ENCODE measurements at regions not wholly inside any gene's neighbourhood (a gene's known extent, or its start where the extent isn't known, plus 50 kb on each side); places are given as distances from the start of the nearest gene placed in this dataset.

DNA sequence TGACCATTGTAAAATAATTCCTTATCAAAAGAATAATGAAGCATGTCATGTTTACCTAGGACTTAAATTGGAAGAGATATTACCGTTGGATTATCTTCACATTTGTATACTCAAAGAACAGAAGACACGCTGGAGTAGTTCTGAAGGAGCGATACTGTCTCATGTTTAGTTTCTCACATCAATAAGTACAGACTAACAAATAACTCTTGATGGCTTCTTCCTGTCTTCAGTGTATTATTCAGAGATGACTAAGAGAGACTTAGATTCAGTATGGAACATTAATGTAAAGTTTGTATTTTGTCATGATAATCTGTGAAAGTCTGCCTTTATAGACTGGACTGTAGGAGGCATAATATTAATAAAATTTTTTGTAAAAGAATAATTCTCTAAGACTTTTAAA is 72.7 kb downstream of the SPRY1 start:
- no peak overlapping the region for H3K4me3 ChIP-seq (ENCODE audit: low read length)
- no peaks in the 10 kb centered on the region for H3K4me1 ChIP-seq (ENCODE audit: low read length)
- no peak for TF ChIP-seq EZH2phosphoT487 (IDR thresholded peaks at IDR 0.05; ENCODE audit: low read length)
- TF ChIP-seq, protein P1, sequence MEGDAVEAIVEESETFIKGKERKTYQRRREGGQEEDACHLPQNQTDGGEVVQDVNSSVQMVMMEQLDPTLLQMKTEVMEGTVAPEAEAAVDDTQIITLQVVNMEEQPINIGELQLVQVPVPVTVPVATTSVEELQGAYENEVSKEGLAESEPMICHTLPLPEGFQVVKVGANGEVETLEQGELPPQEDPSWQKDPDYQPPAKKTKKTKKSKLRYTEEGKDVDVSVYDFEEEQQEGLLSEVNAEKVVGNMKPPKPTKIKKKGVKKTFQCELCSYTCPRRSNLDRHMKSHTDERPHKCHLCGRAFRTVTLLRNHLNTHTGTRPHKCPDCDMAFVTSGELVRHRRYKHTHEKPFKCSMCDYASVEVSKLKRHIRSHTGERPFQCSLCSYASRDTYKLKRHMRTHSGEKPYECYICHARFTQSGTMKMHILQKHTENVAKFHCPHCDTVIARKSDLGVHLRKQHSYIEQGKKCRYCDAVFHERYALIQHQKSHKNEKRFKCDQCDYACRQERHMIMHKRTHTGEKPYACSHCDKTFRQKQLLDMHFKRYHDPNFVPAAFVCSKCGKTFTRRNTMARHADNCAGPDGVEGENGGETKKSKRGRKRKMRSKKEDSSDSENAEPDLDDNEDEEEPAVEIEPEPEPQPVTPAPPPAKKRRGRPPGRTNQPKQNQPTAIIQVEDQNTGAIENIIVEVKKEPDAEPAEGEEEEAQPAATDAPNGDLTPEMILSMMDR (IDR thresholded peaks at IDR 0.05; ENCODE audit: low read length), result no peak
- no peak for TF ChIP-seq EZH2 (optimal IDR thresholded peaks at IDR 0.05; ENCODE audit: low read depth, low read length)
- H3K27me3 ChIP-seq (replicated peaks; ENCODE audit: insufficient read depth, low read length), result no peaks in the 10 kb centered on the region
- no peaks in the 10 kb centered on the region for H4K20me1 ChIP-seq (ENCODE audit: insufficient read depth, low read length)
- no peaks in the 10 kb centered on the region for H3K9me2 ChIP-seq (replicated peaks; ENCODE audit: insufficient read depth, low read length)
- no peak overlapping the region for H3K4me2 ChIP-seq (ENCODE audit: low read depth, low read length)
- no peak overlapping the region for H3K9ac ChIP-seq (ENCODE audit: low read length)
- no peak overlapping the region for H3K27ac ChIP-seq (ENCODE audit: low read length)
- H2AFZ ChIP-seq (ENCODE audit: low read length), result no peak overlapping the region
- DNase-seq, result no peak
- no peaks in the 10 kb centered on the region for H3K36me3 ChIP-seq (replicated peaks; ENCODE audit: insufficient read depth, low read length)
- no peaks in the 10 kb centered on the region for H3K9me3 ChIP-seq (replicated peaks; ENCODE audit: insufficient read depth, low read length)
- no peaks in the 10 kb centered on the region for H3K79me2 ChIP-seq (ENCODE audit: low read length)
- H3F3A ChIP-seq (ENCODE audit: insufficient read depth, low read length), result no peaks in the 10 kb centered on the region

- Histone ChIP-seq H3K4me1 (ENCODE audit: low read length) (no peaks in the 10 kb centered on the region), H3K79me2 (ENCODE audit: low read length) (no peaks in the 10 kb centered on the region)
Observed at GRCh38 chr4:123469696-123470095, 73.1 kb downstream of the SPRY1 start.

DNA sequence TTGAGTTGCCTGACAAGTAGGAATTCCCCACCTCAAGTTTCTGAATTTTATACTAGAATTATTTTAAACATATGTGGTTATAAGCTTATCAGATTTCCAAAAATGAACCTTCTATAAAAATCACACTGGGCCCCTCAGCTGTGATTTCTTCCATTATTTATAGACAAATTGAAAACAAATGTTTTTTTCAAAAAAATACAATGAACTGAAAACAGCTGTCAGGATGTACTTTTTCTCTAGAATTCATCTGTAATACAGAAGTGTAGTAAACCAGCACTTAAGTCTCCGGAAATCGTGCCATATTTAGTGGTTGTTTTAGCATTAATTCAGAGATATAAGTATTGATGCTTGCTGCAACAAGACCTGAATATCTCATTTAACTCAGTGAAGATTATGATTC is 74.0 kb downstream of the SPRY1 start:
- TF ChIP-seq, protein P1 (IDR thresholded peaks at IDR 0.05; ENCODE audit: low read length), result no peak
- TF ChIP-seq EZH2 (optimal IDR thresholded peaks at IDR 0.05; ENCODE audit: low read depth, low read length) (no peak), EZH2phosphoT487 (IDR thresholded peaks at IDR 0.05; ENCODE audit: low read length) (no peak)
- H3F3A ChIP-seq (ENCODE audit: insufficient read depth, low read length), result no peaks in the 10 kb centered on the region
- H3K9ac ChIP-seq (ENCODE audit: low read length), result no peak overlapping the region

More at GRCh38 chr4:123469696-123470095, 73.1 kb downstream of the SPRY1 start:
- Histone ChIP-seq H3K4me3 (ENCODE audit: low read length) (no peak overlapping the region), H3K9ac (ENCODE audit: low read length) (no peak overlapping the region), H4K20me1 (ENCODE audit: insufficient read depth, low read length) (no peaks in the 10 kb centered on the region), H3K27me3 (replicated peaks; ENCODE audit: insufficient read depth, low read length) (no peaks in the 10 kb centered on the region), H3F3A (ENCODE audit: insufficient read depth, low read length) (no peaks in the 10 kb centered on the region), H3K36me3 (replicated peaks; ENCODE audit: insufficient read depth, low read length) (no peaks in the 10 kb centered on the region), H2AFZ (ENCODE audit: low read length) (no peak overlapping the region), H3K4me2 (ENCODE audit: low read depth, low read length) (no peak overlapping the region), H3K9me2 (replicated peaks; ENCODE audit: insufficient read depth, low read length) (no peaks in the 10 kb centered on the region), H3K9me3 (replicated peaks; ENCODE audit: insufficient read depth, low read length) (no peaks in the 10 kb centered on the region), H3K27ac (ENCODE audit: low read length) (no peak overlapping the region)
- no peak for DNase-seq
- TF ChIP-seq EZH2 (optimal IDR thresholded peaks at IDR 0.05; ENCODE audit: low read depth, low read length) (no peak), EZH2phosphoT487 (IDR thresholded peaks at IDR 0.05; ENCODE audit: low read length) (no peak)
- TF ChIP-seq, protein P1 (IDR thresholded peaks at IDR 0.05; ENCODE audit: low read length), result no peak

More for the DNA sequence above, 74.0 kb downstream of the SPRY1 start:
- H3K9me3 ChIP-seq (replicated peaks; ENCODE audit: insufficient read depth, low read length), result no peaks in the 10 kb centered on the region
- no peaks in the 10 kb centered on the region for H3K4me1 ChIP-seq (ENCODE audit: low read length)
- H3K4me2 ChIP-seq (ENCODE audit: low read depth, low read length), result no peak overlapping the region
- DNase-seq, result no peak
- H3K79me2 ChIP-seq (ENCODE audit: low read length), result no peaks in the 10 kb centered on the region
- no peak overlapping the region for H2AFZ ChIP-seq (ENCODE audit: low read length)
- H3K27me3 ChIP-seq (replicated peaks; ENCODE audit: insufficient read depth, low read length), result no peaks in the 10 kb centered on the region
- no peaks in the 10 kb centered on the region for H4K20me1 ChIP-seq (ENCODE audit: insufficient read depth, low read length)
- H3K4me3 ChIP-seq (ENCODE audit: low read length), result no peak overlapping the region
- no peaks in the 10 kb centered on the region for H3K36me3 ChIP-seq (replicated peaks; ENCODE audit: insufficient read depth, low read length)
- H3K9me2 ChIP-seq (replicated peaks; ENCODE audit: insufficient read depth, low read length), result no peaks in the 10 kb centered on the region
- H3K27ac ChIP-seq (ENCODE audit: low read length), result no peak overlapping the region

Measured in MM.1S (cell line).